Upper lobe of left lung (tissue), 6 donors: ENCODE measurements at regions not wholly inside any gene's neighbourhood (a gene's known extent, or its start where the extent isn't known, plus 50 kb on each side); places are given as distances from the start of the nearest gene placed in this dataset.

Source experiments
- ATAC-seq, 2 donors: fragments of 200-7000 bp; cut with Tn5 transposase; one replicate each; pipeline ENCODE4 v1.9.1; 2022; ENCODE audit warnings: mild to moderate bottlenecking in 2 of 2, moderate library complexity in 2 of 2; ENCODE audit not compliant: low FRiP score in 2 of 2
- DNase-seq, 2 donors: peaks; one replicate each; pipeline ENCODE4 v3.0.0-alpha.2; 2019 to 2020
- H3K27ac ChIP-seq, 4 donors: fragments of 200-600 bp; sonication (generic); one replicate each; pipeline ENCODE4 v1.5.1; 2016 to 2019
- H3K27me3 ChIP-seq, 4 donors: fragments of 200-600 bp; sonication (generic); one replicate each; pipeline ENCODE4 v1.5.1; 2017 to 2019
- H3K36me3 ChIP-seq, 4 donors: fragments of 200-600 bp; sonication (generic); one replicate each; pipeline ENCODE4 v1.5.1; 2016 to 2019
- H3K4me1 ChIP-seq, 4 donors: fragments of 200-600 bp; sonication (generic); one replicate each; pipeline ENCODE4 v1.5.1; 2018 to 2019
- H3K4me3 ChIP-seq, 4 donors: fragments of 200-600 bp; sonication (generic); one replicate each; pipeline ENCODE4 v1.5.1; 2017 to 2019; ENCODE audit warnings: mild to moderate bottlenecking in 2 of 4, moderate library complexity in 1 of 4
- H3K9me3 ChIP-seq, 4 donors: fragments of 200-600 bp; sonication (generic); one replicate each; pipeline ENCODE4 v1.5.1; 2018 to 2019
- CTCF ChIP-seq, 6 experiments: fragments of 450-650 bp in 4 of 6; fragments of 200-600 bp in 2 of 6; sonication (generic) in 2 of 6; IDR thresholded peaks; one replicate each; pipeline ENCODE4 v1.5.1; 2016 to 2019; ENCODE audit warnings: antibody characterized with exemption in 6 of 6
- EP300 ChIP-seq, 4 donors: sonication (generic); formaldehyde crosslinking; IDR thresholded peaks; one replicate each; pipeline ENCODE4 v1.5.1; 2017; ENCODE audit warnings: antibody characterized with exemption in 4 of 4, control low read depth in 2 of 4
- POLR2A ChIP-seq, 4 donors: fragments of 450-650 bp; IDR thresholded peaks; one replicate each; pipeline ENCODE4 v1.5.1; 2016 to 2017; ENCODE audit warnings: antibody characterized with exemption in 4 of 4, mild to moderate bottlenecking in 2 of 4
- POLR2AphosphoS5 ChIP-seq, 2 donors: sonication (generic); formaldehyde crosslinking; IDR thresholded peaks; one replicate each; pipeline ENCODE4 v1.5.1; 2017; ENCODE audit warnings: antibody characterized with exemption in 2 of 2
- WGBS, 2 donors: methylation state at CpG; one replicate each; pipeline ENCODE4 v1.1.5; 2017 to 2018; 5-methylcytosine and 5-hydroxymethylcytosine counted together
- donor health status: DM: no; HTN: no; CAD: no; lungs with moderate emphysema.
- donor health status: DM: no; HTN: yes; CAD: no; lungs with severe emphysema.

- no peak for TF ChIP-seq POLR2A (IDR thresholded peaks at IDR 0.05)
- no peak for TF ChIP-seq CTCF (IDR thresholded peaks at IDR 0.05)
- TF ChIP-seq POLR2AphosphoS5 (IDR thresholded peaks at IDR 0.05) = no peak
- no peak for TF ChIP-seq EP300 (IDR thresholded peaks at IDR 0.05)
- DNase-seq = no peak
- Histone ChIP-seq H3K27ac (no peak overlapping the region), H3K27me3 (no peaks in the 10 kb centered on the region), H3K4me1 (no peaks in the 10 kb centered on the region), H3K36me3 (no peaks in the 10 kb centered on the region), H3K4me3 (no peak overlapping the region), H3K9me3 (no peaks in the 10 kb centered on the region)
- no peak for ATAC-seq
- WGBS, 2 donors = 90 to 92% methylated on average over 2 of the region's 2 CpGs
These were observed 1216.0 kb upstream of the ALCAM start for GRCh38 chr3:104150724-104151123.

GRCh38 chr3:104154896-104155295 lies 1211.8 kb upstream of the ALCAM start:
- TF ChIP-seq CTCF (IDR thresholded peaks at IDR 0.05) (no peak), POLR2AphosphoS5 (IDR thresholded peaks at IDR 0.05) (no peak), POLR2A (IDR thresholded peaks at IDR 0.05) (no peak), EP300 (IDR thresholded peaks at IDR 0.05) (no peak)
- H3K4me1 ChIP-seq = no peaks in the 10 kb centered on the region
- ATAC-seq (no peak), DNase-seq (no peak)
- H3K4me3 ChIP-seq = no peak overlapping the region
- WGBS, 2 donors = 35 to 39% methylated on average over 2 of the region's 2 CpGs
- no peaks in the 10 kb centered on the region for H3K36me3 ChIP-seq
- no peak overlapping the region for H3K27ac ChIP-seq
- no peaks in the 10 kb centered on the region for H3K27me3 ChIP-seq
- no peaks in the 10 kb centered on the region for H3K9me3 ChIP-seq

- Histone ChIP-seq H3K9me3 (peaks cover 0 to 12% (median 3%) of the 10 kb centered on the region in 4 donors), H3K36me3 (no peaks in the 10 kb centered on the region), H3K4me3 (no peak overlapping the region), H3K4me1 (no peaks in the 10 kb centered on the region), H3K27ac (no peak overlapping the region), H3K27me3 (no peaks in the 10 kb centered on the region)
- no peak for DNase-seq
- no peak for ATAC-seq
- no peak for TF ChIP-seq POLR2A (IDR thresholded peaks at IDR 0.05)
- no peak for TF ChIP-seq EP300 (IDR thresholded peaks at IDR 0.05)
- no peak for TF ChIP-seq CTCF (IDR thresholded peaks at IDR 0.05)
- TF ChIP-seq POLR2AphosphoS5 (IDR thresholded peaks at IDR 0.05) = no peak
- WGBS, 2 donors = 77 to 89% methylated on average over 2 of the region's 2 CpGs
These were observed 1200.8 kb upstream of the ALCAM start for GRCh38 chr3:104165866-104166265.

- TF ChIP-seq CTCF (IDR thresholded peaks at IDR 0.05) (no peak), POLR2A (IDR thresholded peaks at IDR 0.05) (no peak), POLR2AphosphoS5 (IDR thresholded peaks at IDR 0.05) (no peak), EP300 (IDR thresholded peaks at IDR 0.05) (no peak)
- no peak overlapping the region for H3K27ac ChIP-seq
- H3K4me3 ChIP-seq = no peak overlapping the region
- no peaks in the 10 kb centered on the region for H3K4me1 ChIP-seq
- H3K27me3 ChIP-seq = no peaks in the 10 kb centered on the region
- peaks cover 0 to 12% (median 3%) of the 10 kb centered on the region in 4 donors for H3K9me3 ChIP-seq
- H3K36me3 ChIP-seq = no peaks in the 10 kb centered on the region
- 83 to 86% methylated on average over 3 of the region's 3 CpGs for WGBS, 2 donors
- no peak for ATAC-seq
- DNase-seq = no peak
These were observed 1198.3 kb upstream of the ALCAM start for GRCh38 chr3:104168386-104168785.

- Histone ChIP-seq H3K4me3 (no peak overlapping the region), H3K9me3 (no peaks in the 10 kb centered on the region), H3K4me1 (no peaks in the 10 kb centered on the region), H3K27me3 (no peaks in the 10 kb centered on the region), H3K27ac (no peak overlapping the region), H3K36me3 (no peaks in the 10 kb centered on the region)
- ATAC-seq = no peak
- 78 to 83% methylated on average over 3 of the region's 3 CpGs for WGBS, 2 donors
- TF ChIP-seq EP300 (IDR thresholded peaks at IDR 0.05) (no peak), CTCF (IDR thresholded peaks at IDR 0.05) (no peak), POLR2AphosphoS5 (IDR thresholded peaks at IDR 0.05) (no peak), POLR2A (IDR thresholded peaks at IDR 0.05) (no peak)
- DNase-seq = no peak
These were observed 1191.0 kb upstream of the ALCAM start for GRCh38 chr3:104175696-104176095.
